Femur (tissue), 1 donor: ENCODE measurements at regions not wholly inside any gene's neighbourhood (a gene's known extent, or its start where the extent isn't known, plus 50 kb on each side); places are given as distances from the start of the nearest gene placed in this dataset.

Source experiments
- DNase-seq: peaks from one replicate; pipeline ENCODE4 v3.0.0-alpha.2; 2017

- no peak for DNase-seq
Measured at GRCh38 chr5:124102486-124102885, 590.5 kb downstream of the CSNK1G3 start.

- DNase-seq: no peak
Measured at GRCh38 chr5:124093658-124094057, 581.7 kb downstream of the CSNK1G3 start.

- no peak for DNase-seq
Measured at GRCh38 chr5:124090115-124090514, 578.1 kb downstream of the CSNK1G3 start.

GRCh38 chr5:124089578-124089977 is 577.6 kb downstream of the CSNK1G3 start:
- no peak for DNase-seq

DNA sequence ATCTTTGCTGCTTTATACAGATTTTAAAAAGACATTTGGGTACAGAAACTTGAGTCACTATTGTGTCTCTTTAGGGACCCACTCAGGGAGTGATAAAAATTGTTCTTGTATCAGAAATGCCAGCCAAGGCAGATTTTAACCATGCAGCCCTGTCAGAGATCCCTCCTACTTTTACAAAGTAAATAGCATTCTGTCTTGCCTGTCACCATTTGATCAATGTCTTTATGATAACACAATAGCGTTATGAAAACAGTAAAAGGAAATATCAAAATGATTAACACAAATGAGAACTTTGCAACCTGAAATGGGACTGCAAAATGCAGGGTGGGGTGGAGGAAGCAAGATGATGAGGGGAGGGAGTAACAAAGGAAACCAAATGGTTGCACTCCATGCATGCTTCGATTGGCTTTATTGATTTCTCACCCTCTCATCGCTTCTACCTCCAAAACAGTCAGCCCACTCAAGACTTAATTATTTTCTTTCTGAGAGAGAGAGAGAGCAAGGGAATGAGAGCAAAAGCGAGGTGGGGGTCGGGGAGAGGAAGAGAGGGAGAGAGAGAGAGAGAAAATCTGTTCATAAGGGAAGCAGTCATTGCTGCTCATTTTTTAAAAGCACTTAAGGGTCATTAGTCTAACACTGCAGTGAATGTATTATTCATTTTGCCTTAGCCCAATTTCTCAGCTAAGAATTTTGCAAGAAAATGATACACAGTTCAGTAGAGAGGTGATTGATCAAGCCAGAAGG is 576.5 kb downstream of the CSNK1G3 start:
- DNase-seq: no peak

- DNase-seq: no peak
Measured at GRCh38 chr5:124087752-124088151, 575.8 kb downstream of the CSNK1G3 start.

DNA sequence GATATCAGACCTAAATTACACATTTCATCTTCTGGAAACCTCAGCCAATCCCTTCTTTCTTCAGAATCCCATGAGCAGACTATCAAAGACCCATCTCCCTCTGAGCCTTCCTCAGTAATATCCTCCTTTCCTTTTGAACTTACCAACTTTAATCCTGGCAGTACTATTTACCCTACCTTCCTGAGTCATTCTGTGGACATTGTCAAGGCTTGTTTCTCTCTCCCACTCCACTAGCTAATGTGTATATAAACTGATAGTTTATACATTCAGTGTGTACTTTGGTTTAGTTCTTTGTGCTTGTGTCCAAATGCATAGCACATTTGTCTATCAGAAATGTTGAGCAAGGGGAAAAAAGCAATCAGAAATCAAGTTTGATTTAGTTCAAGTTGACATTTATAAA is 568.3 kb downstream of the CSNK1G3 start:
- DNase-seq: no peak

- no peak for DNase-seq
Measured at GRCh38 chr5:124079062-124079461, 567.1 kb downstream of the CSNK1G3 start.

- DNase-seq: no peak
Measured at GRCh38 chr5:124074500-124074899, 562.5 kb downstream of the CSNK1G3 start.

GRCh38 chr5:124072570-124072969 is 560.6 kb downstream of the CSNK1G3 start:
- no peak for DNase-seq

GRCh38 chr5:124071039-124071438 is 559.1 kb downstream of the CSNK1G3 start:
- DNase-seq: no peak

- DNase-seq: no peak
Measured at GRCh38 chr5:124065508-124065907, 553.5 kb downstream of the CSNK1G3 start.

- no peak for DNase-seq
Measured at GRCh38 chr5:124064956-124065355, 553.0 kb downstream of the CSNK1G3 start.

- peak; percentile 51 for DNase-seq
Measured at GRCh38 chr5:124061663-124062062, 549.7 kb downstream of the CSNK1G3 start.

- DNase-seq: no peak
Measured at GRCh38 chr5:124061068-124061430, 549.1 kb downstream of the CSNK1G3 start.

DNA sequence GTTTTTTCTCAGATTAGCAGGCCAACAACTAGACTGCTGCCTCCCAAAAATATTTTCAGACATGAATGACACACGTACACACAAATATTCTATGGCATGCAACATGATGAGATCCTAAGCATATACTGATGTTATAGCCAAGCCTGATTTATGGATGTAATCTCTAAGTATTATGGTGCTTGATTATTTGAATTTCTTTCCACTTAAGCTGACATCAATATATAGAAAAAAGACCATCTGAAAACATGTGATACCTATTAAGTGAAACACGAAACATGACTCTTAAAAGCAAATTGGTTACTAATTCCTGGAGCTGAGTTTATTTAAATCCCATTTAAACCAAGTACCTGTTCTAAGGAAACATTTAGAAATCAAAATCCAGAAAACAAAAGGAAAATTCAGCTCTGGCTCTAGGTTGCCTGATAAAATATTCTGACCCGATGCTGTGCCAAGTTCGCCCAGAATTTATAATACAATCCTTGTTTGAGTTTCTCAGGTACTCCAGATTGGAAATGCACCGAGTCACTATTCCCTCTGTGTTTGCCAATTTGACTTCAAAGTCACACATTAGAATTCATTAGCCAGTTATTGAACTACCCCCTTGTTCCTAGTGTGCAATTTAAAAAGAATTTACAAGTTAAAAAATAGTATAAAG is 548.6 kb downstream of the CSNK1G3 start:
- DNase-seq: no peak

GRCh38 chr5:124060011-124060410 is 548.0 kb downstream of the CSNK1G3 start:
- DNase-seq: no peak

- DNase-seq: no peak
Measured at GRCh38 chr5:124059200-124059599, 547.2 kb downstream of the CSNK1G3 start.

- DNase-seq: no peak
Measured at GRCh38 chr5:124057724-124058231, 545.8 kb downstream of the CSNK1G3 start.

DNA sequence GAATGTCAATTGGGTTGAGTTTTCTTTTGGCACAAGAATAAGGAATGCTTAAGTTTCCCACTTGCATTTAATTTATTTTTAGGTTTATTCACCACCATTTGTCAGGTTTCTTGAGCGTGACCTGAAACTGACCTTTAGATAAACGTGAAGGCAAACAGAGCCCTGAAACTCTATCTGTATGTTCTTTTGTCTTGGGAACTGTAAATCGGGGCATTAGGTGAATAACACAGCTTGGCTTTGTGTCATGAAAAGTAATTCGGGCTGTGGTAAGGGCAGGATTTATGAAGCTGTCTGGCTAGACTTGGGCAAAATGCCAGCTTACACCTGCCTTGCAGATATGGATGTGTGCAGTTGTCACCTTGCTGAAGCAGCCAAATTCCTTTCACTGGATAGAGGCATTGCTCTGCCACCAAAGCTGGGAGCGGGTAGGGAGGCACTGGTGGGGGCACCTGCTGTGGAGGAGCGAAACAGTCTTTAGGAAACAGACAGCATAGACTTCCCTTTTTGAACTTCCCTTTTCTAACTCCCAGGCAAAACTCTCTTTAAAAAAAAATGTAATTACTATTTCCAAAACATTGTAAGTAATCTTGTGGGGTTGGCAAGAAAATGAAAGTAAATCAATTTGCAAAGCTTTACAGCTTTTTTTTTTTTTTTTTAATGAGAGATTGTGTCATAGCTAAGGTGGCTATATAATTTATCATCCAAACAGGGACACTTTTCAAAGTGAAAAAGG is 545.2 kb downstream of the CSNK1G3 start:
- peak; percentile 52 for DNase-seq

GRCh38 chr5:124056326-124056990 is 544.5 kb downstream of the CSNK1G3 start:
- no peak for DNase-seq

DNA sequence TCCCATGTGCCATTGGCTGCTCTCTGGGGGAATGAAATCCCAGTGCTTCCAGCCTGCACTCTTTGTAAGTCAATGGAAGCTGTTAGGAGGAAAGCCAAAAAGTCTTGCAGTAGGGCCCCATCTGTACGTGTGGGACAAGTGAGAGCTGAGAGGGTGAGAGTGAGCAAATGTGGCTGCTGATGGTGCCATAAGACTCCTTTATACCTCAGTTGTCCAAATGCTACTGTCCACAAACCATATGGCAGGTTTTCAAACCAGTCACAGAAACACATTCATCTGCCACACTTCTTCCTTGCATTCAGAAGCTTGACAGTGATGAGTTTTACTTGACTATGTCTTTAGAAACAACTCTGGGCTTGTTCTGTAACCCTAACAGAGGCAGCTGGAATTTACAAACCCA is 543.8 kb downstream of the CSNK1G3 start:
- no peak for DNase-seq

DNA sequence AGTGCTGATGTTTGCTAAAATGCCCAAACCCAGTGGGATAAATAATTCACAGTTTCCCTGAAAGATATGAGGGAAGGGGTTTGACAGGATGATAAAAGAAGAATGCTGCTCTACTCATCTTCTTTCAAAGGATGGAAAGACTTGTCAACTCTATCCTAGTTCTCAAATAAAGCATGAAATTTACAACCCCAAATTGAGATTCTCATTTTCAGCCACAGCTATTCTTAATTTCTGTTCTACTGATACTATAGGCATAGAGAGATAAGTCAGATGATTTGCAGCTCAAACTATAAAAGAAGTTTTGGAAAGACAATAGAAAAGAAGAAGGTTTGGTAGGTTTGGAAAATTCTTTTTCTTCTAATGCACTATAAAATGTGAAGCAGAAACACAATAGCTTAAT is 542.6 kb downstream of the CSNK1G3 start:
- no peak for DNase-seq
